Aorta (tissue), 5 donors: ENCODE measurements at regions not wholly inside any gene's neighbourhood (a gene's known extent, or its start where the extent isn't known, plus 50 kb on each side); places are given as distances from the start of the nearest gene placed in this dataset.
A peak's percentile ranks its signal among the peaks of the same experiment; 100 is the strongest.
"Not testable (repeated sequence)": the region's sequence is repeated elsewhere in the genome, so short reads cannot be mapped to it uniquely, and the experiment has no call there.

Source experiments
- ATAC-seq: fragments of 200-7000 bp; cut with Tn5 transposase; one replicate; pipeline ENCODE4 v1.9.1; 2022; ENCODE audit warnings: moderate library complexity; ENCODE audit not compliant: low FRiP score
- DNase-seq, 2 donors: peaks; one replicate each; pipeline ENCODE4 v3.0.0-alpha.2; 2020
- H3K27ac ChIP-seq, 2 donors: one replicate each; pipeline ENCODE4 v1.5.1; 2013; ENCODE audit warnings: low read length in 2 of 2, mild to moderate bottlenecking in 2 of 2, moderate library complexity in 2 of 2, control low read depth in 1 of 2, inconsistent platforms in 1 of 2, low read depth in 1 of 2
- H3K27me3 ChIP-seq, 2 donors: one replicate each; pipeline ENCODE4 v1.6.1; 2013; ENCODE audit warnings: control low read depth in 1 of 2, low read length in 1 of 2, mild to moderate bottlenecking in 1 of 2, moderate library complexity in 1 of 2; ENCODE audit not compliant: insufficient read depth in 2 of 2, control insufficient read depth in 1 of 2
- H3K36me3 ChIP-seq, 2 donors: one replicate each; pipeline ENCODE4 v1.6.1; 2013; ENCODE audit warnings: control low read depth in 1 of 2, low read length in 1 of 2, mild to moderate bottlenecking in 1 of 2; ENCODE audit not compliant: insufficient read depth in 2 of 2, control insufficient read depth in 1 of 2
- H3K4me1 ChIP-seq, 2 donors: one replicate each; pipeline ENCODE4 v1.6.1; 2013; ENCODE audit warnings: low read length in 2 of 2, control low read depth in 1 of 2, mild to moderate bottlenecking in 1 of 2, moderate library complexity in 1 of 2; ENCODE audit not compliant: insufficient read depth in 2 of 2, control insufficient read depth in 1 of 2
- H3K4me3 ChIP-seq, 2 donors: one replicate each; pipeline ENCODE4 v1.5.1; 2013; ENCODE audit warnings: low read length in 2 of 2, control low read depth in 1 of 2, mild to moderate bottlenecking in 1 of 2
- H3K9me3 ChIP-seq: one replicate; pipeline ENCODE4 v1.6.1; 2013; ENCODE audit warnings: mild to moderate bottlenecking, low read length; ENCODE audit not compliant: control insufficient read depth
- WGBS, 2 donors: extraction: QIAGEN DNeasy Blood & Tissue Kit; methylation state at CpG; one replicate each; pipeline ENCODE4 v1.1.7; 2013; 5-methylcytosine and 5-hydroxymethylcytosine counted together
- intact Hi-C, 2 donors: fragments of 100-400 bp; cut with DNase I; formaldehyde crosslinking; loops; one replicate each; pipeline versions ENCODE4 v1.14.2 to v1.15.0; 2022
- donor health status: healthy with polysubstance abuse.
- donor health status: Bipolar disorder and iron deficiency.
- donor health status: DM: no; HTN: no; CAD: no.
- donor health status: DM: no; HTN: no; CAD: no.
- donor health status: DM: yes; HTN: yes; CAD: no.

DNA sequence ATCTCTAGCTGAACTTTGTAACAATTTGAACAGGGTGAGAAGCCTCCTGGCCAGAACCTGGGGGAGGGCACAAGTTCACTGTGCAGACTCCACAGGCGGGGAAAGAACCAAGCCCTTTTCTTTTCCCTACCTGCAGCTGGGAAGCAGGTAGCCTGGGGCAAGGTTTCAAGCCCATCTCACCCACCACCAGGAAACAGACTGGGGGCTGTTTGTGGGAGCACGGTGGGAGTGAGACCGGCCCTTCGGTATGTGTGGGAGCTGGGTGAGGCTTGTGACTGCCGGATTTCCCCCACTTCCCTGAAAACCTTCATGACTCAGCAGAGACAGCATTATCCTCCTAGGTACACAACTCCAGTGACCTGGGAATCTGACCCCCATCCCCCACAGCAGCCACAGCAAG, 211.7 kb downstream of the ZNF674 start:
- H3K4me3 ChIP-seq = no peak overlapping the region
- H3K27me3 ChIP-seq = no peaks in the 10 kb centered on the region
- DNase-seq = no peak
- no peaks in the 10 kb centered on the region for H3K36me3 ChIP-seq
- H3K9me3 ChIP-seq = no peaks in the 10 kb centered on the region
- intact Hi-C loops = no loop called here
- H3K4me1 ChIP-seq = no peaks in the 10 kb centered on the region
- no peak for ATAC-seq
- WGBS, 2 donors = 69 to 76% methylated on average over 5 of the region's 5 CpGs
- no peak overlapping the region for H3K27ac ChIP-seq

DNA sequence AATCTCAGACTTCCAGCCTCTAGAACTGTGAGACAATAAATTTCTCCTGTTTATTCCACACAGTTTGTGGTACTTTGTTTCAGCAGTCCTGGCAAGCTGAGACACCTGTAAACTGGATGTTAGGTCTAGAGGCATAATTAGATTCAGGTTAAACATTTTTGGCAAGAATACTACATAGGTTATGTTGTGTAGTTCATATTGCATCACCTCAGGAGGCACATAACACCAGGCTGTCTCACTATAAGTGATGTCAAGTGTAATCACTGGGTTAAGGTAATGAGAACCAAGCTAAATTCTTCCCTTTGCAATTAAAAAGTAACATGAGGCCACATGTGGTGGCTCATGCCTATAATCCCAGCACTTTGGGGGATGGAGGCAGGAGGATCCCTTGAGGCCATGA, 214.2 kb downstream of the ZNF674 start:
- intact Hi-C loops = no loop called here
- H3K27ac ChIP-seq = no peak overlapping the region
- H3K4me3 ChIP-seq = no peak overlapping the region
- H3K4me1 ChIP-seq = no peaks in the 10 kb centered on the region
- DNase-seq (no peak), ATAC-seq (no peak)
- no peaks in the 10 kb centered on the region for H3K9me3 ChIP-seq
- H3K27me3 ChIP-seq = no peaks in the 10 kb centered on the region
- no peaks in the 10 kb centered on the region for H3K36me3 ChIP-seq

DNA sequence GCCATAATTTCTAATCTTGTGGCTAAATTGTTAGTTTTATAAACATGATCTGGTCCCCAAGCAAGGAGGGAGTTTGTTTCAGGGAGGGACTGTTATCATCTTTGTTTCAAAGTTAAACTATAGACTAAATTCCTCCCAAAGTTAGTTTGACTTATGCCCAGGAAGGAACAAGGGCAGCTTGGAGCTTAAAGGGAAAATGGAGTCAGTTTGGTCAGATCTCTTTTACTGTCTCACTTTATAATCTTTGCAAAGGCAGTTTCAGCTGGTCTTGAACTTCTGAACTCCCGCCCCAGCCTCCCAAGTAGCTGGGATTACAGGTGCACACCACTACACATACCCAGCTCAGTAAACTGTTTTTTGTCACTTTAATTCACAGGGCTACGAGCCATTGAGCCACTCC, 214.7 kb downstream of the ZNF674 start:
- Histone ChIP-seq H3K27ac (no peak overlapping the region), H3K36me3 (no peaks in the 10 kb centered on the region), H3K4me3 (no peak overlapping the region), H3K9me3 (no peaks in the 10 kb centered on the region), H3K27me3 (no peaks in the 10 kb centered on the region), H3K4me1 (no peaks in the 10 kb centered on the region)
- ATAC-seq (no peak), DNase-seq (no peak)
- WGBS, 2 donors = 86 to 94% methylated on average over 2 of the region's 2 CpGs
- intact Hi-C loops = no loop called here

DNA sequence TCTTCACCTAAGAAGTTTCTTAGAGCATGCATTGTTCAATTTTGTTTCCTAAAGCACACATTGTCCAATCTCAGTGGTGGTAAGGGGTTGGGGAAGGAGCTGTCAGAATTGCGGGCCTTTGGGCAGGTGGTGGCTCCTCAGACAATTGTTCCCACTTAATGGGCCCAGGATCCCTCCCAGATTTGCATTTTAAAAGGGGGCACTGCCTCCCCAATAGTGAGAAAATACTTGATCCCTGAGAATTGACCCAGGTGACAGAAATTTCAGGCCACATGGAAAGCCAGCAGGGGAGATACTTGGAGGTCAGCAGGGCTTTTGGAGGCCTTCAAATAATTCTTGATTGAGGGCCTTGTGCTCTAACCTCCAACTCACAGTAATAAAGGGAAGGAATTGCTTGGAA, 217.1 kb downstream of the ZNF674 start:
- Histone ChIP-seq H3K4me1 (no peaks in the 10 kb centered on the region), H3K27me3 (no peaks in the 10 kb centered on the region), H3K9me3 (no peaks in the 10 kb centered on the region), H3K27ac (no peak overlapping the region), H3K36me3 (no peaks in the 10 kb centered on the region), H3K4me3 (no peak overlapping the region)
- no peak for DNase-seq
- WGBS, 2 donors = 63 to 88% methylated on average over 1 of the region's 1 CpG
- ATAC-seq = no peak
- intact Hi-C loops = loop anchor here in 1 of 2 donors (5.0 kb wide), 1 partner anchor 536 kb away; no protein-coding TSS in a partner anchor

DNA sequence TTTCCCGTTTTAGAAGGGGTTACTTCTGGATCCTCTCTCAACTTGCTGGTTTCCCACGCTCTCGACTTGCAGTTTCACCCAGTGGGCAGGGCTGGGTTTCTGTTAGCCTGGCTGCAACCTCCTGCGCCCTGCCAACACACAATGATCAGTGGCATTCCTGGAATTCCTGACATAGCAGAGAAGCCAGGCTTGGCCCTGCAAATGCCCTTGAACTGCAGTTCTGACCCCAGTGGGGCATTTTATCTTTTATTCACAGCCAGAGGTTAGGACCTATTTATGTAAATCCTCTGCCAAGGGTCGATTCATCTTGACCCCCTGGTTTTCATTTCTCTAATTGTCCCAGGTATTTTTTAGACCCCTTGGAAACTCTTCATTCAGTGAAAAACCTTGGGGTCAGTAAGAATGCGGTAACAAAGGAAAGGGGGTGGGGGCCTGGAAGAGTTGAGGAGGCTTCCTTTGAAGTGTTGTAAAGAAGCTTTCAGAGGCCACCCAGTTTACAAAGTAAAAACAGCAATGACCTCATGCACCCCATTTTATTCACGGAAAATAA, 217.6 kb downstream of the ZNF674 start:
- DNase-seq (peak in 1 of 2 donors; percentile 49), ATAC-seq (no peak)
- H3K4me1 ChIP-seq = no peaks in the 10 kb centered on the region
- no peak overlapping the region for H3K4me3 ChIP-seq
- H3K27ac ChIP-seq = peak overlapping the region; percentile 48 to 73
- 10 to 16% methylated on average over 7 of the region's 7 CpGs for WGBS, 2 donors
- no peaks in the 10 kb centered on the region for H3K9me3 ChIP-seq
- intact Hi-C loops = loop anchor here in 1 of 2 donors (5.0 kb wide), 1 partner anchor 535 kb away; no protein-coding TSS in a partner anchor
- H3K27me3 ChIP-seq = no peaks in the 10 kb centered on the region
- no peaks in the 10 kb centered on the region for H3K36me3 ChIP-seq

DNA sequence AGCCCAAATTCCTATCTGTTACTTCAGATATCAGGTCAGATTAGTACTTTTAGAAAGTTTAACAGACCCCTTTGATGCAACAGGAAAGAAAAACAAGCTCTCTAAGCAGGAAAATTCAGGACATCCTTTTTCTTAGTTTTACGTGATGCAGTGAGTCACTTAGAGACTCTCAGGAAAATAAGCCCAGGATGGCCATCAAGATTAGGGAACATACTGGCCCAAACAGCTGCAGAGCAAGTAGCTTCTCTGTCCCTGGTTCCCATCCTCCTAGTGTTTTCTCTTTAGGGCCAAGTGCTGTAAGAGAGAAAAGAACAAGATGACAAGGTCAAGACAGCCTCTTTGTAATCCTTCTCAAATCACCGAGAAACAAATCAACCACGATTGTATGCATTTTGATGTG, 219.1 kb downstream of the ZNF674 start:
- ATAC-seq (no peak), DNase-seq (no peak)
- 25 to 36% methylated on average over 3 of the region's 3 CpGs for WGBS, 2 donors
- Histone ChIP-seq H3K27ac (no peak overlapping the region), H3K4me3 (no peak overlapping the region), H3K36me3 (no peaks in the 10 kb centered on the region), H3K9me3 (no peaks in the 10 kb centered on the region), H3K27me3 (no peaks in the 10 kb centered on the region), H3K4me1 (no peaks in the 10 kb centered on the region)
- intact Hi-C loops = loop anchor here in 1 of 2 donors (5.0 kb wide), 1 partner anchor 534 kb away; no protein-coding TSS in a partner anchor

DNA sequence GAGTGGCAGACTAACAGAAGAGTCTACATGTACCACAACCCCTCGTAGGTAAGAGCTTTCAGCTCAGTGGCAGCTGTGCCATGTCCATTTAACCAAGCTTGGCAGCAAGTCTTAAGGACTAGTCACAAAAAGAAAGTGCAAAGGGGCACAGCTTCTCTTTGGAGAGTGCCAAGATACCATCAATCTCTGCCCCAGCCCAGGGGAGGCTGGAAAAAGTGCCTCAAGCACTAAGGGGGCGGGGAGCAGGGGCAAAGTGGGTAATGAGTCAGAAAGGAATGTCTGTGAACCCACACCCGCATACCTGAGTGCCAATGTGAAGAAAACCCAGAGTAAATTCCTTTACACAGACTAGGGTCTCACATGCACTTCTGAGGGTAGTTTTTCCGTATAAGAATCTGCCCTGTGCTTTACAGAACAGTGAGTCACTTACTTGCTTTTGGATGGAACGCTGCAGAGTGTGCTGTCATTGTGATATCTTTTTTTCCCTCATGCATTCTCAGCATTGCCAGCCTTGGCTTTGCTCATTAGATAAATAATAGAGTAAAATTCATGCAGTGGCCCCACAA, 219.8 kb downstream of the ZNF674 start:
- Histone ChIP-seq H3K4me1 (no peaks in the 10 kb centered on the region), H3K36me3 (no peaks in the 10 kb centered on the region), H3K27ac (peak overlapping the region in 1 of 2 donors; percentile 84), H3K27me3 (no peaks in the 10 kb centered on the region), H3K9me3 (no peaks in the 10 kb centered on the region), H3K4me3 (peak overlapping the region in 1 of 2 donors; percentile 26)
- DNase-seq = peak in 1 of 2 donors; percentile 50
- WGBS, 2 donors = 5 to 8% methylated on average over 5 of the region's 5 CpGs
- peak; percentile 44 for ATAC-seq
- intact Hi-C loops = loop anchor here in 1 of 2 donors (5.0 kb wide), 1 partner anchor 533 kb away; no protein-coding TSS in a partner anchor

DNA sequence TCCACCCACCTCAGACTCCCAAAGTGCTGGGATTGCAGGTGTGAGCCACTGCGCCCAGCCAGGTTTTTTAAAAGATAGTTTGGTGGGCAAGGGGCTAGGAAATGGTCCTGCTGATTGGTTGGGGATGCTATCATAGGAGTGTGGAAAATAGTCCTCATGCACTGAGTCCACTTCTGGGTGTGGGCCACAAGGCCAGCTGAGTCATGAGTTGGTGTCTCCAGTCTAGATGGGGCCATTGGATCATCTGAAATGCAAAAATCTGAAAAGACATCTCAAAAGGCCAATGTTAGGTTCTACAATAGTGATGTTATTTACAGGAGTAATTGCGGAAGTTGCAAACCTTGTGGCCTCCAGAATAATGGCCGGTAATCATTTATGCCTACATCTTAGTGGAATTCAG, 221.1 kb downstream of the ZNF674 start:
- Histone ChIP-seq H3K9me3 (no peaks in the 10 kb centered on the region), H3K4me3 (no peak overlapping the region), H3K27ac (no peak overlapping the region), H3K4me1 (no peaks in the 10 kb centered on the region), H3K27me3 (no peaks in the 10 kb centered on the region), H3K36me3 (no peaks in the 10 kb centered on the region)
- 81 to 99% methylated on average over 3 of the region's 3 CpGs for WGBS, 2 donors
- no peak for ATAC-seq
- DNase-seq = no peak
- intact Hi-C loops = no loop called here

DNA sequence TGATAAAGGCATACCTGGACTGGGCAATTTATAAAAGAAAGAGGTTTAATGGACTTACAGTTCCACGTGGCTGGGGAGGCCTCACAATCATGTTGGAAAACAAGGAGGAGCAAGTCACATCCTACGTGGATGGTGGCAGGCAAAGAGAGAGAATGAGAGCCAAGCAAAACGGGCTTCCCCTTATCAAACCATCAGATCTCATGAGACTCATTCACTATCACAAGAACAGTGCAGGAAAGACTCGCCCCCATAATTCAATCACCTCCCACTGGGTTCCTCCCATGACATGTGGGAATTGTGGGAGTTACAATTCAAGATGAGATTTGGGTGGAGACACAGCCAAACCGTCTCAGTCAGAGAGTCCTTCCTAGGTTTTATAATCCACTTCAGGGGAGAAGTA, 222.3 kb downstream of the ZNF674 start:
- H3K4me1 ChIP-seq, ATAC-seq, H3K27ac ChIP-seq, H3K4me3 ChIP-seq, H3K9me3 ChIP-seq, H3K27me3 ChIP-seq, H3K36me3 ChIP-seq, intact Hi-C loops, DNase-seq: not testable (repeated sequence)
- WGBS, 2 donors = 56 to 73% methylated on average over 5 of the region's 5 CpGs
